ENCODE measurements at regions not wholly inside any gene's neighbourhood (a gene's known extent, or its start where the extent isn't known, plus 50 kb on each side); places are given as distances from the start of the nearest gene placed in this dataset.
"Not testable (repeated sequence)": the region's sequence is repeated elsewhere in the genome, so short reads cannot be mapped to it uniquely, and the experiment has no call there.

GRCh38 chr5:119725291-119725690 lies 95.9 kb downstream of the FAM170A start:
- TF ChIP-seq CTCF, POLR2AphosphoS5, POLR2A (IDR thresholded peaks at IDR 0.05): not testable (repeated sequence)
